ENCODE measurements at regions not wholly inside any gene's neighbourhood (a gene's known extent, or its start where the extent isn't known, plus 50 kb on each side); places are given as distances from the start of the nearest gene placed in this dataset.

GRCh38 chr6:27146706-27147505 is 100.6 kb upstream of the PRSS16 start:
- Mint-ChIP-seq H3K4me1 (peaks cover 4 to 17% (median 13%) of the 10 kb centered on the region in 3 donors), H3K9me3 (no peaks in the 10 kb centered on the region), H3K27me3 (no peaks in the 10 kb centered on the region), H3K4me3 (no peak overlapping the region), H3K27ac (no peak overlapping the region), H3K36me3 (peaks cover 4% of the 10 kb centered on the region)

DNA sequence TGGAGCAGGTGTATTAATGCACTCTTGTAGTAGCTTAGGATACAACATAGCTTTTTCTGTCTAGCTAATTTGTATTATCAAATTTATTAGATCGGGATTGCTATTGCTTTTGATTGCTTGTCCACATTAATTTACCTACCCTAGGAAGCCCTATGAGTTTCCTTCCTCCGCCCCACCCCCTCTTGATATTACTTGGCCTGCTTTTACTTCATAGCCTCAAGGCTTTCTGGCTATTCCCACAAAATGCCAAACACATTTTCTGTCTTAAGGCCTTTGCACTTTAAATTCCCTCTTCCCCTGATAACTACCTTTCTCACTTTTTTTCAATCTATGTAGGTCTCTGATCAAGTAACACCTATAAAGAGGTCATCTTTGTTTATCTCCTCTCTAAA is 99.1 kb upstream of the PRSS16 start:
- Mint-ChIP-seq H3K9me3 (no peaks in the 10 kb centered on the region), H3K27me3 (no peaks in the 10 kb centered on the region), H3K4me3 (peak overlapping the region in 2 of 4 donors; percentile 6 to 76), H3K36me3 (peaks cover 2% of the 10 kb centered on the region), H3K4me1 (peaks cover 2 to 10% (median 10%) of the 10 kb centered on the region in 3 donors), H3K27ac (peak overlapping the region in 1 of 3 donors; percentile 17)

- Mint-ChIP-seq H3K27me3 (no peaks in the 10 kb centered on the region), H3K4me3 (peak overlapping the region in 1 of 4 donors; percentile 6), H3K9me3 (no peaks in the 10 kb centered on the region), H3K36me3 (no peaks in the 10 kb centered on the region), H3K27ac (peak overlapping the region in 1 of 3 donors; percentile 17), H3K4me1 (peaks cover 0 to 5% (median 4%) of the 10 kb centered on the region in 3 donors)
Measured at GRCh38 chr6:27149150-27149549, 98.4 kb upstream of the PRSS16 start.

DNA sequence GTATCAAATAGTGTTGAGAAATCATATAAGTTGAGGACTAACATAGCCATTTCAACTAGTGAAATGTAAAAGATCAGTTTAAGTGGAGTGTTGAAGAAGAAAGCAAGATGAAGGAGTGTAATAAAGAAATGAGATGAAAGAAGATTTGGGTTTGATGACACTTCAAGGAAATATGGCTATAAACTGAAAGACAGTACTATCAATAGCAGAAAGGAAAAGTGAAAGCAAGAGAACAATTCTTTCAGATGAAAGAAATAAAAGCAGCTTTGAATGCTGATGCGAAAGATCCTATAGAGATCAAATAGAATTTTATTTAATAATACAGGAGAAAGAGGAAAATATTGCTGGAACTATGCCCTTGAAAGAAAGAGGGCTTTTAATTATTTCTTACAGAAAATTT is 92.8 kb upstream of the PRSS16 start:
- Mint-ChIP-seq H3K27ac (peak overlapping the region in 2 of 3 donors; percentile 0 to 43), H3K4me3 (peak overlapping the region in 2 of 4 donors; percentile 35 to 55), H3K9me3 (no peaks in the 10 kb centered on the region), H3K4me1 (peaks cover 17 to 20% (median 20%) of the 10 kb centered on the region in 3 donors), H3K36me3 (no peaks in the 10 kb centered on the region), H3K27me3 (no peaks in the 10 kb centered on the region)

DNA sequence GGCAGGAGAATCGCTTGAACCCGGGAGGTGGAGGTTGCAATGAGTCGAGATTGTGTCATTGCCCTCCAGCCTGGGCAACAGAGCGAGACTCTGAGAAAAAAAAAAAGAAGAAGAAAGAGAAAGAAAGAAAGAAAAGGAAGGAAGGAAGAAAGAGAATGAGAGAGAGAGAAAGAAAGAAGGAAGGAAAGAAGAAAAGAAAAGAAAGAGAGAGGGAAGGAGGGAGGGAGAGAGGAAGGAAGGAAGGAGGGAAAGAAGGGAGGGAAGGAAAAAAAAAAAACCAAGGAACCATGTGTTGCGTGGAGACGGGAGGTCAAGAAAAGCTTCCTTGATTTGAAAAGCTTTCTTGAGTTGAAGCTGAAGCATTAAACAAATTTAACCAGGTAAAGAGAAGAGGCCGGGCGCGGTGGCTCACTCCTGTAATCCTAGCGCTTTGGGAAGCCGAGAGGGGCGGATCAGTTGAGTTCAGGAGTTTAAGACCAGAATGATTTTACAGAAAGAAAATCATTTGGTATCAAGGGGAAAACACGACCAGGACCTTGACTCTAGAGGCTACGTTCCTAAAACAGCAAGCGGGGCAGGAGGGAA is 90.5 kb upstream of the PRSS16 start:
- no peaks in the 10 kb centered on the region for H3K27me3 Mint-ChIP-seq
- H3K9me3 Mint-ChIP-seq: no peaks in the 10 kb centered on the region
- peak overlapping the region; percentile 81 to 95 (median 91) for H3K4me3 Mint-ChIP-seq
- H3K36me3 Mint-ChIP-seq: no peaks in the 10 kb centered on the region
- peak overlapping the region; percentile 81 to 87 (median 87) for H3K27ac Mint-ChIP-seq
- peaks cover 19 to 25% (median 24%) of the 10 kb centered on the region in 3 donors for H3K4me1 Mint-ChIP-seq

- peaks cover 19 to 25% (median 24%) of the 10 kb centered on the region in 3 donors for H3K4me1 Mint-ChIP-seq
- no peaks in the 10 kb centered on the region for H3K27me3 Mint-ChIP-seq
- no peaks in the 10 kb centered on the region for H3K9me3 Mint-ChIP-seq
- no peaks in the 10 kb centered on the region for H3K36me3 Mint-ChIP-seq
- H3K27ac Mint-ChIP-seq: peak overlapping the region; percentile 81 to 87 (median 87)
- peak overlapping the region; percentile 81 to 95 (median 91) for H3K4me3 Mint-ChIP-seq
Measured at GRCh38 chr6:27157459-27158315, 89.8 kb upstream of the PRSS16 start.

- H3K9me3 Mint-ChIP-seq: no peaks in the 10 kb centered on the region
- H3K36me3 Mint-ChIP-seq: no peaks in the 10 kb centered on the region
- H3K4me3 Mint-ChIP-seq: peak overlapping the region; percentile 81 to 95 (median 91)
- peaks cover 19 to 25% (median 24%) of the 10 kb centered on the region in 3 donors for H3K4me1 Mint-ChIP-seq
- H3K27me3 Mint-ChIP-seq: no peaks in the 10 kb centered on the region
- peak overlapping the region; percentile 81 to 87 (median 87) for H3K27ac Mint-ChIP-seq
Measured at GRCh38 chr6:27158316-27158643, 89.2 kb upstream of the PRSS16 start.

DNA sequence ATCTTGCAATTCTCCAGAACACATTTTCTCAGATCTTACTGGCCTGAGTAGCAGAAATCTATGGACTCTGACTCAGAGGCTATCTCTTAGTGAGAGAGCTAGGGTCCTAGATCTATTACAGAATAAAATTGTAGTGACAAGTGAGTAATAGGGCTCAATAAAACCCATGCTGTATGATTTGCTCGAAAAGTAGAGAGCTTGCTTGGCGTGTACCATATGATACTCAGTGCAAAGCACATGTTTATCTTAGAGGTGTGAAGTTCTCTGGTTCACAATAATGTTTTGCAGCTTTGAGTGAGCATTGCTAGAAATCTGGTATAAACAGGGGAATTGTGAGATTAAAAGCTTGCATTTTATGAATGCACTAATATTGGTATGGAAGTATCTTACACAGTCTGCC is 87.8 kb upstream of the PRSS16 start:
- Mint-ChIP-seq H3K4me3 (peak overlapping the region in 1 of 4 donors; percentile 30), H3K4me1 (peaks cover 16 to 22% (median 20%) of the 10 kb centered on the region in 3 donors), H3K27ac (no peak overlapping the region), H3K9me3 (no peaks in the 10 kb centered on the region), H3K36me3 (no peaks in the 10 kb centered on the region), H3K27me3 (no peaks in the 10 kb centered on the region)

GRCh38 chr6:27161115-27161514 is 86.4 kb upstream of the PRSS16 start:
- Mint-ChIP-seq H3K4me1 (peaks cover 16 to 18% (median 16%) of the 10 kb centered on the region in 3 donors), H3K27me3 (no peaks in the 10 kb centered on the region), H3K4me3 (no peak overlapping the region), H3K9me3 (no peaks in the 10 kb centered on the region), H3K36me3 (no peaks in the 10 kb centered on the region), H3K27ac (no peak overlapping the region)

- Mint-ChIP-seq H3K4me3 (peak overlapping the region in 1 of 4 donors; percentile 22), H3K27me3 (no peaks in the 10 kb centered on the region), H3K9me3 (no peaks in the 10 kb centered on the region), H3K4me1 (peaks cover 14 to 16% (median 15%) of the 10 kb centered on the region in 3 donors), H3K27ac (peak overlapping the region in 1 of 3 donors; percentile 73), H3K36me3 (no peaks in the 10 kb centered on the region)
Measured at GRCh38 chr6:27161603-27161945, 85.9 kb upstream of the PRSS16 start.

- no peaks in the 10 kb centered on the region for H3K36me3 Mint-ChIP-seq
- peak overlapping the region; percentile 33 to 73 (median 63) for H3K27ac Mint-ChIP-seq
- no peaks in the 10 kb centered on the region for H3K27me3 Mint-ChIP-seq
- H3K4me3 Mint-ChIP-seq: peak overlapping the region in 2 of 4 donors; percentile 22 to 30
- peaks cover 11 to 16% (median 13%) of the 10 kb centered on the region in 3 donors for H3K4me1 Mint-ChIP-seq
- H3K9me3 Mint-ChIP-seq: no peaks in the 10 kb centered on the region
Measured at GRCh38 chr6:27161946-27162603, 85.4 kb upstream of the PRSS16 start.

DNA sequence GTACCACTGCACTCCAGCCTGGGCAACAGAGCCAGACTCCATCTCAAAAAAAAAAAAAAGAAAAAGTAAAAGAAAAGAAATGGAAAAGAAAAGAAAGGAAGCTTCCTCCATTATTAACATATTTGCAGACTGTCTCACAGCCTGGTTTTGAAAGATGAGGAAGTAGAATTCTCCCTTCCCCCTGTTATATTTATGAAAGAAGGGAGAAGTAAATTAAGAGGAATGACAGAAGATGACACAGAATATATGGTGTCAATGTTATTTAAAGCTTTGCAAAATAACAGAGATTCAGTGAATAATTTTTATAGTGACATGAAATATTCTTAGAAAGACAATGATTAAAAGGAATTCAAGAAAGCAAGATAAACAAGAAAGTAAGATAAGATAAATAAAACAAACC is 83.7 kb upstream of the PRSS16 start:
- H3K27me3 Mint-ChIP-seq: no peaks in the 10 kb centered on the region
- H3K27ac Mint-ChIP-seq: no peak overlapping the region
- H3K36me3 Mint-ChIP-seq: no peaks in the 10 kb centered on the region
- no peak overlapping the region for H3K4me3 Mint-ChIP-seq
- H3K4me1 Mint-ChIP-seq: peaks cover 2 to 5% (median 4%) of the 10 kb centered on the region in 3 donors
- no peaks in the 10 kb centered on the region for H3K9me3 Mint-ChIP-seq

DNA sequence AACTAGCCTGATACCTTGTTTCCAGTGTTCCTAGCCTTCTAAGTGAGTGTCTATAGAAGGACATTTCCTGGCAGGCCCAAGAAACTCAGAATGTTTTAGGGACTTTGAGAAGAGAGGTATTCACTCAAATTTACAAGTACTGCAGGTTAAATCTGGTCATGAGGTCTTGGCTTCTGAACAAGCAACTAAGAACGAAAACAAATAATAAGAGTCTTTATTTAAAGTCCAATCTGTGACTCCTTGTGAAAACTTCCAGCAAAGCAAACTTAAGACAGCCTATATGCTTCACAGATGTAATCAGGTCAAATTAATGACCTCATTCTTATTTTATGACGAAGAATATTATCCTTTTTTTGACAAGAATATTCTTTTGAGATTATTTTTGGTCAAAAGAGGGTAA is 79.4 kb upstream of the PRSS16 start:
- H3K4me1 Mint-ChIP-seq: no peaks in the 10 kb centered on the region
- no peak overlapping the region for H3K27ac Mint-ChIP-seq
- no peak overlapping the region for H3K4me3 Mint-ChIP-seq
- H3K9me3 Mint-ChIP-seq: peaks cover 0 to 5% (median 0%) of the 10 kb centered on the region in 3 donors
- H3K27me3 Mint-ChIP-seq: no peaks in the 10 kb centered on the region
- H3K36me3 Mint-ChIP-seq: no peaks in the 10 kb centered on the region

- H3K4me3 Mint-ChIP-seq: no peak overlapping the region
- peaks cover 0 to 5% (median 0%) of the 10 kb centered on the region in 3 donors for H3K9me3 Mint-ChIP-seq
- no peaks in the 10 kb centered on the region for H3K4me1 Mint-ChIP-seq
- H3K27ac Mint-ChIP-seq: peak overlapping the region in 1 of 3 donors; percentile 16
- no peaks in the 10 kb centered on the region for H3K27me3 Mint-ChIP-seq
- no peaks in the 10 kb centered on the region for H3K36me3 Mint-ChIP-seq
Measured at GRCh38 chr6:27168586-27169443, 78.7 kb upstream of the PRSS16 start.
